GM23338 (cell line): ENCODE measurements at regions not wholly inside any gene's neighbourhood (a gene's known extent, or its start where the extent isn't known, plus 50 kb on each side); places are given as distances from the start of the nearest gene placed in this dataset.

Source experiments
- CREB1 ChIP-seq: fragments of 250-450 bp; sonication (Bioruptor Pico); IDR thresholded peaks from 2 replicates; pipeline ENCODE4 v1.5.0; 2020; ENCODE audit warnings: low read depth, mild to moderate bottlenecking, moderate library complexity
- CTCF ChIP-seq, 2 experiments: fragments of 200-600 bp in 1 of 2; sonication (generic) in 1 of 2; conservative IDR thresholded peaks; 2 replicates each; pipeline versions ENCODE4 v1.5.1 to v1.6.1; 2016 to 2017; ENCODE audit warnings: antibody characterized with exemption in 2 of 2, low read depth in 2 of 2, mild to moderate bottlenecking in 2 of 2, moderate library complexity in 1 of 2
- EZH2 ChIP-seq: fragments of 200-600 bp; sonication (generic); IDR thresholded peaks from one replicate; pipeline ENCODE4 v1.8.0; 2017; ENCODE audit warnings: antibody characterized with exemption, mild to moderate bottlenecking, low read depth; ENCODE audit not compliant: unreplicated experiment
- EZH2phosphoT487 ChIP-seq: fragments of 200-600 bp; sonication (generic); IDR thresholded peaks from one replicate; pipeline ENCODE4 v1.8.1; 2018; ENCODE audit warnings: antibody characterized with exemption; ENCODE audit not compliant: unreplicated experiment
- JUNB ChIP-seq: IDR thresholded peaks from one replicate; pipeline ENCODE4 v1.6.1; 2016; ENCODE audit warnings: antibody characterized with exemption; ENCODE audit not compliant: unreplicated experiment
- NANOG ChIP-seq: IDR thresholded peaks from 2 replicates; pipeline ENCODE4 v1.6.1; 2016; ENCODE audit warnings: antibody characterized with exemption, borderline replicate concordance
- POLR2AphosphoS5 ChIP-seq: IDR thresholded peaks from 2 replicates; pipeline ENCODE4 v1.6.1; 2016; ENCODE audit warnings: antibody characterized with exemption, low read depth
- REST ChIP-seq: IDR thresholded peaks from one replicate; pipeline ENCODE4 v1.6.1; 2018; ENCODE audit warnings: antibody characterized with exemption; ENCODE audit not compliant: unreplicated experiment
- STAT1 ChIP-seq: IDR thresholded peaks from one replicate; pipeline ENCODE4 v1.6.1; 2016; ENCODE audit warnings: antibody characterized with exemption; ENCODE audit not compliant: unreplicated experiment
- ZNF114 ChIP-seq: fragments of 250-450 bp; sonication (Bioruptor Pico); IDR thresholded peaks from 2 replicates; pipeline ENCODE4 v1.5.0; 2020; ENCODE audit warnings: mild to moderate bottlenecking, moderate library complexity
- ZNF331 ChIP-seq: fragments of 250-450 bp; sonication (Bioruptor Pico); IDR thresholded peaks from 2 replicates; pipeline ENCODE4 v1.5.0; 2020; ENCODE audit warnings: low read depth, mild to moderate bottlenecking, moderate library complexity
- ZNF462 ChIP-seq: fragments of 250-450 bp; sonication (Bioruptor Pico); IDR thresholded peaks from 2 replicates; pipeline ENCODE4 v1.5.0; 2020; ENCODE audit warnings: mild to moderate bottlenecking, moderate library complexity

- TF ChIP-seq CTCF (conservative IDR thresholded peaks at IDR 0.05; ENCODE audit: low read depth in 2 of 2): no peak
- no peak for TF ChIP-seq EZH2
- TF ChIP-seq REST: no peak
- no peak for TF ChIP-seq POLR2AphosphoS5
- TF ChIP-seq JUNB: no peak
- TF ChIP-seq STAT1: no peak
- no peak for TF ChIP-seq ZNF462
- TF ChIP-seq CREB1 (CRISPR knock-in tag): no peak
- no peak for TF ChIP-seq ZNF114 (CRISPR knock-in tag)
- no peak for TF ChIP-seq EZH2phosphoT487
- no peak for TF ChIP-seq NANOG
- no peak for TF ChIP-seq ZNF331 (CRISPR knock-in tag)
These were observed 156.0 kb downstream of the CEBPB start for GRCh38 chr20:50346374-50347283.
